HL-60 (cell line): ENCODE measurements at regions not wholly inside any gene's neighbourhood (a gene's known extent, or its start where the extent isn't known, plus 50 kb on each side); places are given as distances from the start of the nearest gene placed in this dataset.

Source experiments
- CTCF ChIP-seq: IDR thresholded peaks from one replicate; pipeline ENCODE4 v1.5.1; 2011; ENCODE audit warnings: low read length, control low read depth, inconsistent platforms; ENCODE audit not compliant: insufficient read depth
- POLR2AphosphoS5 ChIP-seq: IDR thresholded peaks from 2 replicates; pipeline ENCODE4 v1.6.1; 2012; ENCODE audit warnings: low read depth

- TF ChIP-seq CTCF (no peak), POLR2AphosphoS5 (no peak)
Measured at GRCh38 chr4:32672359-32672758, 1952.2 kb downstream of the PCDH7 start.
